Tibial nerve (tissue), 4 donors: ENCODE measurements at regions not wholly inside any gene's neighbourhood (a gene's known extent, or its start where the extent isn't known, plus 50 kb on each side); places are given as distances from the start of the nearest gene placed in this dataset.

Experiments
- EP300 ChIP-seq, 2 donors: sonication (generic); formaldehyde crosslinking; IDR thresholded peaks; one replicate each; pipeline ENCODE4 v1.6.1; 2017; ENCODE audit warnings: antibody characterized with exemption in 2 of 2, mild to moderate bottlenecking in 1 of 2
- POLR2A ChIP-seq, 2 donors: fragments of 450-650 bp; IDR thresholded peaks; one replicate each; pipeline ENCODE4 v1.6.1; 2017; ENCODE audit warnings: antibody characterized with exemption in 2 of 2, mild to moderate bottlenecking in 2 of 2, moderate library complexity in 2 of 2
- TF ChIP-seq, protein P1 (sequence below), 5 experiments: fragments of 200-600 bp in 3 of 5; fragments of 450-650 bp in 2 of 5; sonication (generic) in 3 of 5; IDR thresholded peaks; one replicate each; pipeline ENCODE4 v1.5.1; 2016 to 2019; ENCODE audit warnings: antibody characterized with exemption in 5 of 5, mild to moderate bottlenecking in 3 of 5, moderate library complexity in 2 of 5

- TF ChIP-seq, protein P1, sequence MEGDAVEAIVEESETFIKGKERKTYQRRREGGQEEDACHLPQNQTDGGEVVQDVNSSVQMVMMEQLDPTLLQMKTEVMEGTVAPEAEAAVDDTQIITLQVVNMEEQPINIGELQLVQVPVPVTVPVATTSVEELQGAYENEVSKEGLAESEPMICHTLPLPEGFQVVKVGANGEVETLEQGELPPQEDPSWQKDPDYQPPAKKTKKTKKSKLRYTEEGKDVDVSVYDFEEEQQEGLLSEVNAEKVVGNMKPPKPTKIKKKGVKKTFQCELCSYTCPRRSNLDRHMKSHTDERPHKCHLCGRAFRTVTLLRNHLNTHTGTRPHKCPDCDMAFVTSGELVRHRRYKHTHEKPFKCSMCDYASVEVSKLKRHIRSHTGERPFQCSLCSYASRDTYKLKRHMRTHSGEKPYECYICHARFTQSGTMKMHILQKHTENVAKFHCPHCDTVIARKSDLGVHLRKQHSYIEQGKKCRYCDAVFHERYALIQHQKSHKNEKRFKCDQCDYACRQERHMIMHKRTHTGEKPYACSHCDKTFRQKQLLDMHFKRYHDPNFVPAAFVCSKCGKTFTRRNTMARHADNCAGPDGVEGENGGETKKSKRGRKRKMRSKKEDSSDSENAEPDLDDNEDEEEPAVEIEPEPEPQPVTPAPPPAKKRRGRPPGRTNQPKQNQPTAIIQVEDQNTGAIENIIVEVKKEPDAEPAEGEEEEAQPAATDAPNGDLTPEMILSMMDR (IDR thresholded peaks at IDR 0.05), result no peak
- TF ChIP-seq POLR2A (IDR thresholded peaks at IDR 0.05), result no peak
- TF ChIP-seq EP300 (IDR thresholded peaks at IDR 0.05), result no peak
These were observed 100.3 kb downstream of the ZNF280B start for GRCh38 chr22:22408269-22408668.
